ENCODE measurements at regions not wholly inside any gene's neighbourhood (a gene's known extent, or its start where the extent isn't known, plus 50 kb on each side); places are given as distances from the start of the nearest gene placed in this dataset.

- no peak for DNase-seq
- Histone ChIP-seq H3K23ac (ENCODE audit: insufficient read length, low read depth, low read length) (no peak overlapping the region), H2BK20ac (ENCODE audit: low read depth, low read length, poor library complexity, severe bottlenecking) (no peak overlapping the region), H3K4me1 (ENCODE audit: insufficient read depth, low read length) (no peaks in the 10 kb centered on the region; the same call in 1 of the 2 replicates), H3K23me2 (ENCODE audit: insufficient read length, low read depth, low read length, poor library complexity, severe bottlenecking) (no peaks in the 10 kb centered on the region), H3K4ac (ENCODE audit: low read depth, low read length) (no peak overlapping the region), H4K5ac (ENCODE audit: insufficient read length, low read depth, low read length) (no peak overlapping the region), H4K91ac (ENCODE audit: insufficient read length, low read depth, low read length) (no peak overlapping the region), H3T11ph (ENCODE audit: low read length) (no peak overlapping the region), H3K9ac (ENCODE audit: extremely low read depth, insufficient read length, low read length) (no peak overlapping the region), H4K8ac (replicated peaks; ENCODE audit: insufficient read length, low read depth, low read length) (no peak overlapping the region), H3K27me3 (ENCODE audit: insufficient read depth, low read length) (no peaks in the 10 kb centered on the region), H3K56ac (ENCODE audit: insufficient read length, low read depth, low read length) (no peak overlapping the region), H2BK5ac (ENCODE audit: insufficient read length, low read length) (no peak overlapping the region), H2BK120ac (ENCODE audit: low read depth, low read length, poor library complexity, severe bottlenecking) (no peak overlapping the region), H3K18ac (ENCODE audit: insufficient read length, low read depth, low read length) (no peak overlapping the region), H2AFZ (ENCODE audit: low read length) (no peak overlapping the region), H3K9me3 (ENCODE audit: control insufficient read depth, low read depth, low read length) (no peaks in the 10 kb centered on the region), H2AK5ac (ENCODE audit: insufficient read length, low read length) (no peak overlapping the region), H4K20me1 (ENCODE audit: control insufficient read depth, insufficient read depth, insufficient read length) (no peaks in the 10 kb centered on the region), H3K79me1 (ENCODE audit: insufficient read depth, low read depth, low read length, poor library complexity, severe bottlenecking) (no peaks in the 10 kb centered on the region), H3K79me2 (ENCODE audit: insufficient read depth, low read length) (no peaks in the 10 kb centered on the region), H3K4me2 (ENCODE audit: insufficient read depth, insufficient read length, low read length) (no peak overlapping the region), H3K27ac (ENCODE audit: insufficient read length, low read depth, low read length) (no peak overlapping the region), H3K14ac (ENCODE audit: insufficient read depth, low read length) (no peak overlapping the region), H2BK12ac (ENCODE audit: insufficient read length, low read depth, low read length) (no peak overlapping the region), H2BK15ac (ENCODE audit: low read depth, low read length) (no peak overlapping the region)
- H3K27me3 Mint-ChIP-seq (ENCODE audit: low read depth), result no peaks in the 10 kb centered on the region
- no peaks in the 10 kb centered on the region for H3K9me3 Mint-ChIP-seq
- no peak overlapping the region for H3K27ac Mint-ChIP-seq
- H3K4me1 Mint-ChIP-seq, result no peaks in the 10 kb centered on the region
- no CpG with 5 or more reads among the region's 2 CpGs for WGBS (ENCODE audit: extremely low coverage, insufficient read length, low lambda C conversion rate)
- no peak overlapping the region for H3K4me3 Mint-ChIP-seq
- no peak for TF ChIP-seq CTCF (conservative IDR thresholded peaks at IDR 0.05)
- no peaks in the 10 kb centered on the region for H3K36me3 Mint-ChIP-seq (ENCODE audit: insufficient read depth in 1 of 3, low read depth in 3 of 3)
Measured at GRCh38 chr2:149989447-149990063, 402.0 kb upstream of the MMADHC start.
